NCI-H1048 (cell line): ENCODE measurements at regions not wholly inside any gene's neighbourhood (a gene's known extent, or its start where the extent isn't known, plus 50 kb on each side); places are given as distances from the start of the nearest gene placed in this dataset.
"Not testable (repeated sequence)": the region's sequence is repeated elsewhere in the genome, so short reads cannot be mapped to it uniquely, and the experiment has no call there.

Source experiments
- DNase-seq: peaks from one replicate; lab custom pipeline; 2025; lab: John Stamatoyannopoulos, UW

DNA sequence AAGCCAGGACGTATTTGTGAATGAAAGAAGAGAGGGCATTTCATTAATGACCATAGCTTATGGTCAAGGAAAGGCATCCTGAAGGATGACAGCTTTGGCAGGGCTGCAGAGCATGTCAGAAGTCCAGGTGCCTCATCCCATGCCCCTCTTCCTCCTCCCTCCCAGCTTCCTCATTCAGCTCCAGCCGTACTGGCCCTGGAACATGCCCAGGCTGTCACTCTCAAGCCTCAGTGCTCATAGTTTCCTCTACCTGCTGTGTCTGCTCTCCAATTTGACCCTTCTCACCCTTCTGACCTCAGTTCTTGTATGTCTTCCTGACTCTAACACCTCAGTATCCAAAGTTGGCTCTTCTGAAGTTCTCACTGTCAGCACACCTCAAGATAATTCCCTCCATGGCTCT, 695.8 kb upstream of the HS6ST1 start:
- DNase-seq, result no peak

DNA sequence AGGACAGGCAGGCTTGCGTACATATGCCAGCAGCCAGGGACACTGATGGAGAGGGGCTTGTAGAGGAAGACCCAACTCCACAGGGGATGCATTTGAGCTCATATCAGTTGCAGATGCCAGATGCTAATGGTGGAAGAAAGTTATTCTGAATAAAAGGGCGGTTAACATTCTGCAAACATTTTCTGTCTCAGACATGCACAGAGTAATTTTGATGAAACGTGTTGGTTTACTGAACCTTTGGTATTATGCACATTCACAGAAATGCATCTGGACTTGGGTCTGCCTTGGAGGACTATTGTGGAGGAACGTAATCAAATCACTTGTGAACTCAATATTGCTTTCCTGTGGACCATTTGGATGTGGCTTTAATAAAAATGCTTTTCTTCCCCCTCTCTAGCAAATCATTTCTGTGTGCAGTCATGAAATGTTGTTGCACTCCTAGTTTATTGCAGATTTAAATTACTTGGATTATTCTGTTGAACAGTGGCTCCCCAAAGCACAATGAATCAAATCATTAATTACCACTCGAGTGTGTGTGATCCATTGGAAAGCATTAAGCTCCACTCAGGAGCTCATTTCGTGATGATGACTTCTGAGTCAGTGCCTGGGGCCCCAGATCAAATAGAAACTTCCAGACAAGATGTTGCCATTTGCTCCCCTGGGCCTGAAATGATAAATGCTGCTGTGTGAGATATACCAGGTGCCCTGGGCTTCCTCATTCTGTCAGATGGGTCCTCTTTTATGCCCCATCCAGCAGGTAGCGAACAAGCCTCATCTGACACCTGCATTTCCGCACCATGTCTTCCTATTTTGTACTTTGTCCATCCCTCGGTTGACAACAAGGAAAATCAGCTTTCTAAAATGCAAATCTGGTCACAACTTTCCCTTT, 697.0 kb upstream of the HS6ST1 start:
- DNase-seq, result no peak

DNA sequence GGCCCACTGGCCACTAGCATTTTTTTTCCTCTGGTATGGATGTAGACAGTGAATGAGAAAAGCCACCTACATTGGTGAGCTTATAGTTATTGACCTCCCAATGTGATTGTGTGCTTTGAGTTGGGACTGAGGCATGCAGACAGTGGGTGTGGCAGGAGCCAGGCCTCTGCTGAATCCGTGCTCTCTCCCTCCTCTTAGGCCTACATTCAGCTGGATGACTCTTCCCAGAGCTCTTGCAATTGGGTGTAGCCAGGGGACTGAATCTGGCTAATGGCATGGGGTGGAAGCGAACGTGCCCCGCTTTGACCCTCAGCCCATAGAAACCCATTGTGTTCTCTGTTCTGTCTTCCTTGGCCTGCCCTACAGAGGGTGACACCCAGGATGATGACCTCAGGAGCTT, 698.3 kb upstream of the HS6ST1 start:
- DNase-seq, result no peak

DNA sequence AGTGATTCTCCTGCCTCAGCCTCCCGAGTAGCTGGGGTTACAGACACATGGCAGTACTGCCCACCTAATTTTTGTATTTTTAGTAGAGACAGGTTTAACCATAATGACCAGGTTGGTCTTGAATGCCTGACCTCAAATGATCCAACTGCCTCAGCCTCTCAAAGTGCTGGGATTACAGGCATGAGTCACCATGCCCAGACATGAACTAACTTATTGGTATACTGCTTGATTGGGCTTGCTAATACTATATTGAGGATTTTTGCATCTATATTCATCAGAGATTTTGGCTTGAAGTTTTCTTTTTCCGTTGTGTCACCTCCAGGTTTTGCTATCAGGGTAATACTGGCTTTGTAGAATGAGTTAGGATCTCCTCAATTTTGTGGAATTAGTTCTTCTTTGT, 706.1 kb upstream of the HS6ST1 start:
- no peak for DNase-seq

DNA sequence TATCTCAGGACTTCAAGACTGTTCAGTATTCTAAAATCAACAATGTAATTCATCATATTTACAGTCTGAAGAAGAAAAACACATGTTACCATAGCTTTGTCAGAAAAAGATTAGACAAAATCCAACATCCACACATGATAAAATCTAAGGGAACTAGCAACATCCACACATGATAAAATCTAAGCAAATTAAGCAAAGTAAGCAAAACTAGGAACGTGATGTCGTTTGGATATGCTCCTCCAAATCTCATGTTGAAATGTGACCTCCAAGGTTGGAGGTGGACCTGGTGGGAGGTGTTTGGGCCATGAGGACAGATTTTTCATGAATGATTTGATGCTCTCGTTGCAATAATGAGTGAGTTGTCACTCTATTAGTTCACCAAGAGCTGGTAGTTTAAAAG, 717.3 kb upstream of the HS6ST1 start:
- no peak for DNase-seq

DNA sequence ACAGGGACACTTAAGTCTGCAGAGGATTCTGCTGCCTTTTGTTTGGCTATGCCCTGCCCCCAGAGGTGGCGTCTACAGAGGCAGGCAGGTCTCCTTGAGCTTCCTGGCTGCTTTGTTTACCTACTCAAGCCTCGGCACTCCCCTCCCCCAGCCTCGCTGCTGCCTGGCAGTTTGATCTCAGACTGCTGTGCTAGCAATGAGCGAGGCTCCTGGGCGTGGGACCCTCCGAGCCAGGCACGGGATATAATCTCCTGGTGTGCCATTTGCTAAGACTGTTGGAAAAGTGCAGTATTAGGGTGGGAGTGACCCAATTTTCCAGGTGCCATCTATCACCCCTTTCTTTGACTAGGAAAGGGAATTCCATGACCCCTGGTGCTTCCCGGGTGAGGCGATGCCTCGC, 725.0 kb upstream of the HS6ST1 start:
- DNase-seq, result not testable (repeated sequence)

DNA sequence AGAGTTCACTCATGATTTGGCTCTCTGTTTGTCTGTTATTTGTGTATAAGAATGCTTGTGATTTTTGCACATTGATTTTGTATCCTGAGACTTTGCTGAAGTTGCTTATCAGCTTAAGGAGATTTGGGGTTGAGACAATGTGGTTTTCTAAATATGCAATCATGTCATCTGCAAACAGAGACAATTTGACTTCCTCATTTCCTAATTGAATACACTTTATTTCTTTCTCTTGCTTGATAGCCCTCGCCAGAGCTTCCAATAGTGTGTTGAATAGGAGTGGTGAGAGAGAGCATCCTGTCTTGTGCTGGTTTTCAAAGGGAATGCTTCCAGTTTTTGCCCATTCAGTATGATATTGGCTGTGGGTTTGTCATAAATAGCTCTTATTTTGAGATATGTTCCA, 727.8 kb upstream of the HS6ST1 start:
- DNase-seq, result not testable (repeated sequence)

DNA sequence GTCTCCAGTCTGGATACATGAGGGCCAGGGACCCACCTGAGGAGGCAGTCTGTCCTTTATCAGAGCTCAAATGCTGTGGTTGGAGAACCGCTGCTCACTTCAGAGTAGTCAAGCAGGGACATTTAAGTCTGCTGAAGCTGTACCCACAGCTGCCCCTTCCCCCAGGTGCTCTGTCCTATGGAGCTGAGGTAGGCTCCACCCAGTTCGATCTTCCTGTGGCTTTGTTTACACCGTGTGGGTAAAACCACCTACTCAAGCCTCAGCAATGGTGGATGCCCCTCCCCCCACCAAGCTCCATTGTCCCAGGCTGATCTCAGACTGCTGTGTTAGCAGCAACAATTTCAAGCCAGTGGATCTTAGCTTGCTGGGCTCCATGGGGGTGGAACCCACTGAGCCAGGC, 731.4 kb upstream of the HS6ST1 start:
- no peak for DNase-seq

DNA sequence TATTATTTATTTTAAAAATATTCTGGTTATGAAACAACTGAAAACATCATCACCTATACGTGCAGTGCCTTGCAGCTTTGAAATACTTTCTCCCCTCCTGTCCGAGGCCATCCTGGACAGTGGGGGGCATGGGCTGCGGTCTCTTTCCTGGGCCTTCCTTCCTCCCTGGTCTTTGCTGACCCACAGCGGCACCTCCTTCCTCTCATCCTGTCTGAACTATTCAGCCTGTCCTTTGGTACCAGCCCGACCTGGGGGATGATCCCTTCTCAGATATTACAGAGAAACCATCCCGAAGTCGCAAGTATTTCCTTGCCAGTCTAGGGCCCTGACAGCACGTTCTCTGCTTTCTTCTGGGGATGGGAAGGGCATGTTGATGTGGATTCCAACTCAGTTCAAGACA, 736.6 kb upstream of the HS6ST1 start:
- no peak for DNase-seq

DNA sequence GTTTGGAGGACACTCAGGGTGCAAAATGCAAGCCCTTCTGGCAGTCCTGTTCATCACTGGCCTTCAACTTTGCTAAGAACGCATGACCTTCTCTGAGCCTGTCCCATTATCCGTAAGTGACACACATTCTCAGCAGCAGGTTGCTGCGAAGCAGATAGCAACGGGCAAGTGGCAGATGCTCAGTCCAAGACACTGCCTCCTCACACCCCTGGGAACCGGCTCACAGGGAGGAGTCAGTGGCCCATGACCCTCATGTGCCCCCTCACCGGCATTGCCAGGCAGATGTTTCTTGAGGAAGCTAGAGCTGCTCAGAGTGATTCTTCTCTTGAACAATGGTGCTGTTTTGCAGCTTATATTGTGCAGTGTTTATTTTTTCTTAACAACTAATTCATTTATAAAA, 737.2 kb upstream of the HS6ST1 start:
- no peak for DNase-seq

DNA sequence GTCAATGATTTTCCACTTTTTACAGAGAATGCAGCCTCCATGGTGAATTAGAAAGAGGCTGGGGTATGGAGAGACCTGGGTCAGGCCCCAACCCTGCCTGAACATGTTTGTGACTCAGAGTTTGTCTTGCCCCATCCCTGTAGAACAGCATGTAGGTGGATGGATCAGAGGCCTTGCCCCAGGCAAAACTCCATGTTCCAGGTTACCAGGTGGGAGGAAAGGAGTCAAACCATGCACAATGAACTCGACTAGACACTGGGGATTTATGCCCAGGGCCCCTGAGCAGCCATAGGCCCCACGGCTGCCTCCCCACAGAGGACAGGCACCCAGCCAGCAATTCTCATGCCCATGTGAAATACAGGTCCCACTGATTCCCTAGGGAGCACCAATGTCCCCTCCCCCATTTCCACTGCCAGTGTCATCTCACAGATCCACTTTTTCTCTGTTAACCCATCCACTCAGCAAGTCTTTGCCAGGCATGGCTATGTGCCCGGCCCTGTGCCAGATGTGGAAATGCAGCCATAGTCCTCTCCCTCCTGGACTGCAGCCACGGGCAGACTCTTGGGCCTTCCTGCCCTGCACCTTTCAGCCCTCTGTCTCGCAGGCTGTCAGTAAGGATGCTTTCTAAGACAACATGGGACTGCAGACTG, 737.8 kb upstream of the HS6ST1 start:
- DNase-seq, result no peak

DNA sequence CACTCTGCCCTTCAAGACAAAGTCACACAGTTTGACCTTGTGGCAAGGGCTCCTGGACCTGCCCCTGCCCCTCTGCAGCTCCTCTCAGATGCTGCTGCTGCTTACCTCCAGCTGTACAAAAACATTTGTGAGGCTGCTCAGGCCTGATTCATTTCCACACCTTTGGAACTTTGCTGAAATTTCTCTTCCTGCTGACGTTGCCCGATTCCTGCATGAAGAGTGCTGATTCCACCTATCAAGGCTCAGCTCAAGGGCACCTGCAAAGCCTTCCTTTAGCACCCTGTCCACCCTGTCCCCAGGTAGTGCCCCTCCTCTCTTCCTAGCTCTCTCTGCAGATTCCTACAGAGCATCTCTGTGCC, 738.3 kb upstream of the HS6ST1 start:
- DNase-seq, result no peak

DNA sequence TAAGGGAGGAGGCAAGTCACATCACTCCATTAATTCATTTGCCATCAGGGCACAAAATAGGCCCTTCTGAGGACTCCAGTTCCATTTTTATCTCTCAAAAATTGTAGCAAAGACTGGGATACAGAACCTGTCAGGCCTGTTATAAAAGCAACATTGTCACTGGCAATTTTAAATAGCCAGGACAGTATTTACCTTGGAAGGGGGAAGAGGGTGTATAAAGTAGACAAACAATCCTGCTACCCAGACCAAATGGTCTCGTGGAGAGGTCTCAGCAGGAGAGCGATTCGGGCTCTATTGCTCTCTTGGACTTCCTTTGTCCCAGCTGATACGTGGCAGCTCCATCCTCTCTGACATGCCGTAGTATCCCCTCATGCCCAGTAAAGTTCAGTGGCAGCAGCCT, 740.3 kb upstream of the HS6ST1 start:
- DNase-seq, result no peak

DNA sequence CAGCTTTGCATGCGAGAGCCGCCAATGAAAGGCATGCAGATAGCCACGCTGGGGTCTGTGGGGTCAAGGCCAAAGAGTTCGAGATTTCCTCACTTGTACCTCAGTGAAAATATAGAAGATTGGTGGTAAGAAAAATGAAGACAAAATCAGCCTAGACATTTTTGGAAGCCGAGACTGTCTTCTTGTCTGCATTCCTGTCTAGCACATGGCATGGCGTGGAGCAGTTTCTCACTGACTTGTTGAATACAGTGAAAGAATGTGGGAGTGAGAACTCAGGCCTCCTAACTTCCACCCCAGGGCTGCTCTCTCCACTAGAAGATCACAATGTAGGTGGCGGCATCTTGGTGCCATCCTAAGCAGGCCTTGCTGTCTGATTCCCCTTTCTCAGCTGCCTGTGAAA, 740.8 kb upstream of the HS6ST1 start:
- no peak for DNase-seq

DNA sequence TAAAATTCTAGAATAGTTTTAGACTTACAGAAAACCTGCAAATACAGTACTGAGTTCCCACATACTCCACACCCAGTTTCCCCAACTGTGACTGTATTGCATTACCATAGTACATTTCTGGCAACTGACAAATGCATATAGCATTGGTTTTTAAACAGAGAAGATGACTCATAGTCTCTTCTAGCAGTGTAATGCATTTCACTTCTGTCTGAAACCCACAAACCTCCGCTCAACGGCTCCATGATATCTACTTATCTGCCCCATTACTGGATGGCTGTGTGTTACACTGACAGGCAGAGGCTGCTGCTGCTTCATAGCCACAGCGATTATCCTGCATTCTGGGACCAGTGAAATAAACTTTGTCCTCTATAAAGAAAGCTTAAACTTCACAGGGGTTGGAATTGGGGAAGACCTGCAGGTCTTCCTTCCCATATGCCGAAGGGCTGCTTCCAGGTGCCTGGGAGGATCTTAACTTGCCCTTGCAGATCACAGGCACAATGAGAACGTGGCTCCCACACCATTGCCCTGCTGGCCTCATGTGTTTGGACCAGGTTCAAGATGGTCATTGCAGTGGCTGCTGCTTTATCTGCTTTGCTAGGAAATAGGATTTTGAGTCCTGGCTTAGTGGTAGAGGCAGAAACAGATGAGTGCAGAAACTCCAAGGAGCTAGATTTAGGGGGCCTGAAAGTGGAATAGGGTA, 742.6 kb upstream of the HS6ST1 start:
- DNase-seq, result no peak

DNA sequence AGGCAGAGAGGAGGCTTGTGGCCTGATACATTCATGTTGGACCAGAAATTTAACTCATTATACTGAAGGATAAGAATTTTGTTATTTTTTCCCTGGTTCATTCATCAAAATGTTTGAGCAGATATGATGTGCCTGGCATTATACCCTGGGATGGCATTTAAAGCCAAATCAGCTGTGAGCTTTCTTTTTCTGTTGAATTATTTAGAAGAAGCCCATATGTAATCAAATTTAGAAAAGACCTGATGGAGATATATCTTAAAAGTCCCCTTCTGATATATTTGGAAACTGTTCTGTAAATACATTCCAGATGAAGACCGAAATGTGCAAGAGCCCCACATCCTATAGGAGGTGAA, 743.1 kb upstream of the HS6ST1 start:
- no peak for DNase-seq

DNA sequence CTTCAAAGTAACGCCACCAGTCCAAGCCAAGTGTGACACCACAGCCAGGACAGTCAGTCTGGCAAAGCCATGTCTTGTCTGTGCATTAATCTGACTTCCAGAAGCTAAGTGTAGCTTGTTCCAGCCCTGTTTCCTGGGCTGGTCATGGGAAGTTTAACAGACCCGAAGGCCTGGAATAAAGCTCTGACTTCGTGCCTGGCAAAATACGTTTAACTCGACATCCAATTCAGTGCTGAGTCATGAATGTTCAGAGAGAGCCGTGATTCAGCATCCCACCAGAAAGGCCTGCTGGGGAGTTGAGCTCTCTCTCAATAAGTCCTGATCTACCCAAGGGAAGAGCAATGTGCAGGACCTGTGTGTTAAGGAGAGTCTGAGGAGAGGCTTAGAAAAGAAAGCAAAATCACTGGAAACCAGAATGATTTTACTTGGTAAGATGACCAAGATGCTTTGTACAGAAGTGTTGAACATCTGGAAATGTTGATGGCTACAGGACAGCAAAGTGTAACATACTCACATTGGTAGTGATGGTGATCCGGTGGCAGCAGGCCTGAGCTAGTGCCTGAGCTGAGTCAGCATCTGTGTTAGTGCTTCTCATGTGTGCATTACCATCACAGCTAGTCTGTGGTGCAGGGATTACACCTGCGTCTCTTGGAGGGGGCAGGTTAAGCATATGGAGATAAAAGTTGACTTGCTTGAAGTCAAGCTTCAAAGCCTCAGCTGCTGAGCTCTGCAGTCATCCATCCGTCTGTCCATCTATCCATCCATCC, 743.7 kb upstream of the HS6ST1 start:
- no peak for DNase-seq

DNA sequence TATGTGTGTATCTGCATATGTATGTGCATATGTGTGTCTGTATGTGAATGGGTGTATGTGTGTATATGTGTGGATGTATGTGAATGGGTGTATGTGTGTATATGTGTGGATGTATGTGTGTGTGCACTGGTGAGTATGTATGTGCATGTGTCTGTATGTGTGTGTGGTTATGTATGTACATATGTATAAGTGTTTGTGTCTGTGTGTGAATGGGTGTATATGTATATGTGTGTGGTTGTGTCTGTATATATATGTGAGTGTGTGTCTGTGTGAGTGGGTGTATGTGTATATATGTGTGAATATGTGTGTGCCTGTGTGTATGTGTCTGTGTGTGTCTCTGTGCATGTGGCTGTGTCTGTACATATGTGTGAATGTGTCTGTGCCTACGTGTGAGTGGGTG, 748.4 kb upstream of the HS6ST1 start:
- DNase-seq, result no peak

DNA sequence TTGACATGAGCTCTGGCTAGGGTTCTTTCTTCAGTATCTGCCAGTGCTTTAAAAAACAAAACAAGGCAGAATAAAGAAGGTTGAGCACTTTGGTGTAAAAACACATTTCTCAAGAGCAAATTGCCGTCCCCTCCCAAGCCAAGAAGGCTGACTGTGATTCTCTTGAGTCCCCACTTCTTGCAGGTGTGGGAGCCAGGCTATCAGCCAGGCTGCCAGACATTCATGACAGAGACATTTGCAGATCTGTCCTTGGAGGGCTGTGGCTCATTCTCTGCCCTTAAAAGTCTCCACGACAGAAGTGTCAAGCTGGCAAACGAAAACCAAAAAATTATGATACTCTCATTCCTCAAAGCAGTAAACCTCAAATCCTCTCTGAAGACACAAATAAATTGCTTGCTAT, 749.3 kb upstream of the HS6ST1 start:
- DNase-seq, result no peak

DNA sequence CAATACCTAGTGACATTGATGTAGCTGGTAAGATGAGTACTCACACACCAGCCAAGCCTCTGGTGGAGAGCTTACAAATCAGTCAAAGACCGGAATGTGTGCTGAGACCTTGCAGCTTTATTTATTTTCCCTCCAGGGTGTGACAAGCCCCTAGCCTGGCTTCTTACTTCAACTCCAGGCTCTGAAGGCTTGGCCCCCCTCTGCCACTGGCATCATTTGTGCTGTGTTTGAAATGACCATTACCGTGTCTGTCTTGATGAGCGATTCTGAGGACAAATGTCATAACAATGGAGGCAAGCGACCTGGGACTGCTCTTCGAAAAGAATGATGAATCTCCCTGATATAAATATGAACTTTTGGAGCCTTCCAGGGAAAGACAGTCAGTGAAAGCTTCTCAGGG, 749.9 kb upstream of the HS6ST1 start:
- DNase-seq, result no peak

DNA sequence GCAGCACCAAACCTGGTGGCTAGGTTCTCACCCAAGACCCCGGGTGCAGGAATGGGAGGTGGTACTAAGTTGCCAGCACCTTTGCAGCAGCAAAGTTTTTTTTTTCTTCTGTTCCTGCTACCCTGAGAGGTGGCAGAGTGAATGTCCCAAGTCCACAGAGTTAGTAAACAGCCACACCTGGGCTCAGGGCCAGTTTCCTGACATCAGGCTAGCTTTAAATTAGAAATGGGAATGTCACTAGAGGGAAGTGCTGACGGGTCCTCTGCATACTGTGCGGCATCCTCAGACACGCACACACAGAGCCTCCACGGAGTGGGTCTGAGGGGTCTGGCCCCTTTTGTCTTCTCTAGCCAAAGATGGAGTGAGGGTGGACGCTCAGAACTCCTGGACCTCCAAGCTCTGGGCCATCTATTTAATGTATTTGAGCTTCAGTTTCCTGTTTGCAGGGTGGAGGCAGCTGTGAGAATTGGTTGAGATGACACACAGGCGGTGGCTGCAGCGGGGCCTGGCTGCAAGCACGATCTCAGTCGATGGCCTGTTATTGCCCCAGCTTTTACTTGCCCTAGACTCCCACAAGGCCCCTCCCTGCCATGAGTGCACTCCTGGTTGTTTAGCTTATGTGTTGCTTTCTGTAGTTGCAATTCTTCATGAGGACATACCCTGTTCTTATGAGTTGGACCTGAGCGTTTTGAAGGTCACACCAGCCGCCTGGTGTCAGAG, 751.4 kb upstream of the HS6ST1 start:
- DNase-seq, result no peak

DNA sequence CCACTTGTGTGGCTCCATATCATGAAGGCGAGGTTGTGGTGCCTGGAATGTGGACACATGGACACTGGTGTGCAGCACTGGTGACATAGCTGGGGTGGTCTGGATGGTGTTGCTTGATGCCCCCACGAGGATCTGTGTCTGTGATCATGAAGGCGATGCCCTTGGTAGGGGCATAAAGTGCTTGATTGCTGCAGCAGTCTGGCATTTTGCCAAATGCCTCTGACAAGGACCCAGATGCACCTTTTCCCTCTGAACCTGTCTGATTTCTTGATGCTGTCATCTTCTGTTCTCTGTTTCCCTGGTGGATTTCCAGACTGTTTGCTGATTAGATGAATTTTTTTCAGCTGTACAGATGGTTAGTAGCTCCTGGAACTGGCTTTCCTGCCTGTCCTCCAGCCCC, 752.0 kb upstream of the HS6ST1 start:
- no peak for DNase-seq
